SU-DHL-6 (cell line): ENCODE measurements at regions not wholly inside any gene's neighbourhood (a gene's known extent, or its start where the extent isn't known, plus 50 kb on each side); places are given as distances from the start of the nearest gene placed in this dataset.

Experiments
- H2AFZ ChIP-seq: fragments of 200-600 bp; sonication (generic); 2 replicates; pipeline ENCODE4 v1.6.1; 2014; ENCODE audit warnings: low read depth, mild to moderate bottlenecking, moderate library complexity, mixed read lengths, antibody characterized with exemption, low read length; ENCODE audit not compliant: severe bottlenecking
- H3F3A ChIP-seq: fragments of 200-600 bp; shearing (Covaris generic); 2 replicates; pipeline ENCODE4 v1.6.0; 2016; ENCODE audit warnings: antibody characterized with exemption, mild to moderate bottlenecking; ENCODE audit not compliant: insufficient read depth
- H3K27ac ChIP-seq: fragments of 200-600 bp; sonication (generic); 2 replicates; pipeline ENCODE4 v1.5.1; 2016; ENCODE audit warnings: low read depth, mild to moderate bottlenecking, low read length, moderate library complexity, mixed read lengths
- H3K27me3 ChIP-seq: fragments of 200-600 bp; sonication (generic), shearing (Covaris generic); 2 replicates; pipeline ENCODE4 v1.6.0; 2014; ENCODE audit warnings: mild to moderate bottlenecking, low read length
- H3K36me3 ChIP-seq: fragments of 200-600 bp; sonication (generic); 2 replicates; pipeline ENCODE4 v1.6.1; 2014; ENCODE audit warnings: mild to moderate bottlenecking, low read length, mixed read lengths
- H3K4me2 ChIP-seq: fragments of 300-600, 200-600 bp; shearing (Covaris generic), sonication (generic); 2 replicates; pipeline ENCODE4 v1.6.0; 2014; ENCODE audit warnings: low read length, low read depth, mild to moderate bottlenecking; ENCODE audit not compliant: poor library complexity, severe bottlenecking
- H3K4me3 ChIP-seq: fragments of 200-600 bp; sonication (generic); 2 replicates; pipeline ENCODE4 v1.5.1; 2014; ENCODE audit warnings: antibody characterized with exemption, low read length, mild to moderate bottlenecking, mixed read lengths; ENCODE audit not compliant: insufficient read depth, poor library complexity, severe bottlenecking
- H3K79me2 ChIP-seq: fragments of 200-600 bp; sonication (generic); 2 replicates; pipeline ENCODE4 v1.6.1; 2014; ENCODE audit warnings: mild to moderate bottlenecking, low read length, moderate library complexity; ENCODE audit not compliant: insufficient read depth
- H3K9ac ChIP-seq: fragments of 200-600 bp; sonication (generic); 2 replicates; pipeline ENCODE4 v1.7.0; 2014; ENCODE audit warnings: mild to moderate bottlenecking, low read length
- H3K9me2 ChIP-seq: fragments of 200-600 bp; sonication (generic); replicated peaks from 2 replicates; pipeline ENCODE4 v1.6.1; 2014; ENCODE audit warnings: low read length; ENCODE audit not compliant: insufficient read depth
- H3K9me3 ChIP-seq: fragments of 200-600 bp; sonication (generic); 2 replicates; pipeline ENCODE4 v1.6.1; 2014; ENCODE audit warnings: low read length, mixed read lengths; ENCODE audit not compliant: insufficient read depth
- H4K20me1 ChIP-seq: fragments of 200-600 bp; sonication (generic); 2 replicates; pipeline ENCODE4 v1.6.1; 2014; ENCODE audit warnings: low read depth, mild to moderate bottlenecking, antibody characterized with exemption, low read length, moderate library complexity, mixed read lengths
- EZH2phosphoT487 ChIP-seq: fragments of 200-600 bp; sonication (generic), shearing (Covaris generic); conservative IDR thresholded peaks from 2 replicates; pipeline ENCODE4 v1.6.1; 2018; ENCODE audit warnings: mild to moderate bottlenecking, antibody characterized with exemption, low read length, moderate library complexity, mixed read lengths
- TF ChIP-seq, protein P1 (sequence below): fragments of 200-600 bp; sonication (generic); IDR thresholded peaks from one replicate; pipeline ENCODE4 v1.5.1; 2017; ENCODE audit warnings: antibody characterized with exemption, mild to moderate bottlenecking, low read length, moderate library complexity; ENCODE audit not compliant: insufficient read depth, poor library complexity, severe bottlenecking

DNA sequence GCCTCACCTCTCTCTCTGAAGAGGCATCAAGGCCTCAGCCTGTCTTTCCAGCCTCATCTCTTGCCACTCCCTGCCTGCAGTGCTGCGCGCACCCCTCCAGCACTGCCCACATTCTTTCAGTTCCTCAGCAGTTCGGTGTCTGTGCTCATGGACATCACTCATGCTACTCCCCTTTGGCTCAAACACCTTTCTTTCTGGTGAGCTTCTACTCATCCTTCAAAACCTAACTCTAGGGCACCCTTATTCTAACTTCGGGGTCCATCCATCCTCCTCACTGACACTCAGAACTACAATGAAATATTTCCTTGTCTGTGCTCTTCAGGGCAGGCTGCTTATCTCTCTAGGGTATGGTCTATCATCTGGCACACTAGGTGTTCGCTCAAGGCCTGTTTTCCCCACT lies 169.9 kb upstream of the BMPER start:
- H3K4me3 ChIP-seq = no peak overlapping the region
- TF ChIP-seq, protein P1, sequence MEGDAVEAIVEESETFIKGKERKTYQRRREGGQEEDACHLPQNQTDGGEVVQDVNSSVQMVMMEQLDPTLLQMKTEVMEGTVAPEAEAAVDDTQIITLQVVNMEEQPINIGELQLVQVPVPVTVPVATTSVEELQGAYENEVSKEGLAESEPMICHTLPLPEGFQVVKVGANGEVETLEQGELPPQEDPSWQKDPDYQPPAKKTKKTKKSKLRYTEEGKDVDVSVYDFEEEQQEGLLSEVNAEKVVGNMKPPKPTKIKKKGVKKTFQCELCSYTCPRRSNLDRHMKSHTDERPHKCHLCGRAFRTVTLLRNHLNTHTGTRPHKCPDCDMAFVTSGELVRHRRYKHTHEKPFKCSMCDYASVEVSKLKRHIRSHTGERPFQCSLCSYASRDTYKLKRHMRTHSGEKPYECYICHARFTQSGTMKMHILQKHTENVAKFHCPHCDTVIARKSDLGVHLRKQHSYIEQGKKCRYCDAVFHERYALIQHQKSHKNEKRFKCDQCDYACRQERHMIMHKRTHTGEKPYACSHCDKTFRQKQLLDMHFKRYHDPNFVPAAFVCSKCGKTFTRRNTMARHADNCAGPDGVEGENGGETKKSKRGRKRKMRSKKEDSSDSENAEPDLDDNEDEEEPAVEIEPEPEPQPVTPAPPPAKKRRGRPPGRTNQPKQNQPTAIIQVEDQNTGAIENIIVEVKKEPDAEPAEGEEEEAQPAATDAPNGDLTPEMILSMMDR = no peak
- TF ChIP-seq EZH2phosphoT487 = no peak

DNA sequence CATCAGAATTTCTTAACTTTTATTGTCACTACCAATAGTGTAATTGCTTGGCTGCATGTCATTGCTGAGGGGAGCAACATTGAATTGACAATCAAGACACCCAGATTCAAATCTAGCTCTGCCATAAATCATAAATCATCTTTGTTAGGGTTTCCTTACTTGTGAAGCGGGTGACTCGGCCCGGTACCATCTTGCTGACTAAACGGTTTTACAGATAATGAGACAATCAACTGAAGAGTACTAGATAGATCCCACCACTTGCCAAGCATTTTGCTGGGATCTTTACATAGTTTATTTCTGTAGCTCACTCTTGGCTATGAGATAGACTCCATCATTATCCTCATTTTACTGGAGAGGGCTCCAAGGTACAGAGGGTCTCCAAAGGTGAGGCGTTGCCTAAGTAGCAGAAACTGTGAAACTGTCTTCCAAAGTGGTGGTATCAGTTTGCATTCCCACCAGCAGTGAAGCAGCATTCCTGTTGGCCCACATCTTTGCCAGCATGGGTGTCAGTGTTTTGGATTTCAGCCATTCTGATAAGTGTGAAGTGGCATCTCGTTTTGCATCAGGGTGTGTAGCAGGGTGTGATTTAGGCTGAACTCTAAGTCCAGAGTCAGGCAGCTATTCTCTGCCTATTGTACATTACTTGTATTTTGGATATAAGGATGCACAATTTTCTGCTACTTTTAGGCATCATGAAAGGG lies 168.7 kb upstream of the BMPER start:
- Histone ChIP-seq H3K36me3 (no peaks in the 10 kb centered on the region), H3K27me3 (no peaks in the 10 kb centered on the region), H3K9me2 (no peaks in the 10 kb centered on the region), H4K20me1 (no peaks in the 10 kb centered on the region), H3K9ac (no peak overlapping the region), H3K4me3 (no peak overlapping the region), H3F3A (no peaks in the 10 kb centered on the region), H3K27ac (no peak overlapping the region), H3K4me2 (no peak overlapping the region), H3K9me3 (no peaks in the 10 kb centered on the region), H2AFZ (no peak overlapping the region), H3K79me2 (no peaks in the 10 kb centered on the region)
- no peak for TF ChIP-seq EZH2phosphoT487
- TF ChIP-seq, protein P1 = no peak

More for the DNA sequence above, 169.9 kb upstream of the BMPER start:
- Histone ChIP-seq H3K9me2 (no peaks in the 10 kb centered on the region), H4K20me1 (no peaks in the 10 kb centered on the region), H3K9me3 (no peaks in the 10 kb centered on the region), H3K79me2 (no peaks in the 10 kb centered on the region), H3K9ac (no peak overlapping the region), H3F3A (no peaks in the 10 kb centered on the region), H3K27me3 (no peaks in the 10 kb centered on the region), H3K36me3 (no peaks in the 10 kb centered on the region), H3K27ac (no peak overlapping the region), H2AFZ (no peak overlapping the region), H3K4me2 (no peak overlapping the region)

DNA sequence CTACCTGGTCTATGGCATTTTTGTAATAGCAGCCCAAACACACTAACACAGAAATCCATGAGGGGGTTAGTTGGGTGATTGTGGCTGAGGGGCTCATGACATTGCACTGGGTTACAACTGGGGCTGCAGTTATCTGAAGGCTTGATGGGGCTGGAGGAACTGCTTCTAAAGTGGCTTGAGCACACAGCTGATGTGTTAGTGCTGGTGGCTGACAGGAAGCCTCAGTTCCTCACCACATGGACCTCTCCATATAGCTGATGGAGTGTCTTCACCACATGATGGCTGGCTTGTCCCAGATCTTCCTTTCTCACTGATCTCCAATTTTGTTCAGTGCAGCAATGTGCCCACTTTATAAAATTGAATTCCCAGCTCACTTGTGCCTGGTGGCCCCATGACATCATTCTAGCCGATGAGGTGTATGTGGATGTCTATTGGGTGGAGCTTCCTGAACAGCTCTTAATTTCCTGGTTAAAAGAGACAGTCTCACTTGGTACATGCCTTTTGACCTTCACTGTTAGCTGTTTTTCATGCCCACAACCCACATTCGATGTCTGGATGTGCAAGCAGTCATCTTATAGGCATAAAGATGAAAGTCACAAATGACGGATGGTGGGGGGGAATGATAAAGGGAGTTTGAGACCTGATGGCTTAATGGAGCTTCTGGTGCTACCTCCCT lies 166.9 kb upstream of the BMPER start:
- Histone ChIP-seq H2AFZ (no peak overlapping the region), H3K36me3 (no peaks in the 10 kb centered on the region), H4K20me1 (no peaks in the 10 kb centered on the region), H3K4me2 (no peak overlapping the region), H3K9me2 (no peaks in the 10 kb centered on the region), H3K9me3 (no peaks in the 10 kb centered on the region), H3K27ac (no peak overlapping the region), H3F3A (no peaks in the 10 kb centered on the region), H3K79me2 (no peaks in the 10 kb centered on the region), H3K4me3 (no peak overlapping the region), H3K9ac (no peak overlapping the region), H3K27me3 (no peaks in the 10 kb centered on the region)
- no peak for TF ChIP-seq EZH2phosphoT487
- TF ChIP-seq, protein P1 = no peak
